DMS153 treated with DMSO at 0.1 percent for 48 hours (cell line): ENCODE measurements at regions not wholly inside any gene's neighbourhood (a gene's known extent, or its start where the extent isn't known, plus 50 kb on each side); places are given as distances from the start of the nearest gene placed in this dataset.
A peak's percentile ranks its signal among the peaks of the same experiment; 100 is the strongest.
"Not testable (repeated sequence)": the region's sequence is repeated elsewhere in the genome, so short reads cannot be mapped to it uniquely, and the experiment has no call there.

ENCODE experiments used
- DNase-seq: peaks from one replicate; lab custom pipeline; 2025; ENCODE audit not compliant: unreplicated experiment; lab: John Stamatoyannopoulos, UW

GRCh38 chr16:31581065-31581464 is 53.4 kb downstream of the AHSP start:
- not testable (repeated sequence) for DNase-seq

DNA sequence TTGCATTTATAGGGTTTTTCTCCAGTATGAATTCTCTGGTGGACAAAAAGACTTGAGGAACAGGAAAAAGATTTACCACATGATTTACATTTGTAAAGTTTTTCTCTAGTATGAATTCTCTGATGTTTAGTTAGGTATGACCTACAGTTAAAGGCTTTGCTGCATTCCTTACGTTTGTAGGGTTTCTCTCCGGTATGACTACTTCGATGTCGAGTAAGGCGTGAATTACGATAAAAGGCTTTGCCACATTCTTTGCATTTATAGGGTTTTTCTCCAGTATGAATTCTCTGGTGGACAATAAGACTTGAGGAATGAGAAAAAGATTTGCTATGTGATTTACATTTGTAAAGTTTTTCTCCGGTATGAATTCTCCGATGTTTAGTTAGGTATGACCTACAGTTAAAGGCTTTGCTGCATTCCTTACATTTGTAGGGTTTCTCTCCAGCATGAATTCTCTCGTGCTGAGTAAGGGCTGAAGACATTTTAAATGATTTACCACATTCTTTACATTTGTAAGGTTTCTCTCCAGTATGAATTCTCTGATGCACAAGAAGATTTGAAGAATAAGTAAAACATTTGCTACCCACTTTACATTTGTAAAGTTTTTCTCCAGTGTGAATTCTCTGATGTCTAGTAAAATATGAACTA is 74.2 kb downstream of the AHSP start:
- DNase-seq, result not testable (repeated sequence)

GRCh38 chr16:31618130-31618529 is 90.4 kb downstream of the AHSP start:
- no peak for DNase-seq

DNA sequence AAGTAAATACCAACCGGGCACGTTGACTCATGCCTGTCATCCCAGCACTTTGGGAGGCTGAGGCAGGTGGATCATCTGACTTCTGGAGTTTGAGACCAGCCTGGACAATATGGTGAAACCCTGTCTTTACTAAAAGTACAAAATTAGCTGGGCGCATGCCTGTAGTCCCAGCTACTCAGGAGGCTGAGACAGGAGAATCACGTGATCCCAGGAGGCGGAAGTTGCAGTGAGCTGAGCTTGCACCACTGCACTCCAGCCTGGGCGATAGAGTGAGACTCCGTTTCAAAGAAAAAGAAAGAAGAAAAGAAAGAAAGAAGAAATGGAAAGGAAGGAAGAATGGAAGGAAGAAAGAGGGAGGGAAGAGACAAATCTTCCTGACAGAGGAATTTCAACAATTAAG is 108.7 kb downstream of the AHSP start:
- no peak for DNase-seq

DNA sequence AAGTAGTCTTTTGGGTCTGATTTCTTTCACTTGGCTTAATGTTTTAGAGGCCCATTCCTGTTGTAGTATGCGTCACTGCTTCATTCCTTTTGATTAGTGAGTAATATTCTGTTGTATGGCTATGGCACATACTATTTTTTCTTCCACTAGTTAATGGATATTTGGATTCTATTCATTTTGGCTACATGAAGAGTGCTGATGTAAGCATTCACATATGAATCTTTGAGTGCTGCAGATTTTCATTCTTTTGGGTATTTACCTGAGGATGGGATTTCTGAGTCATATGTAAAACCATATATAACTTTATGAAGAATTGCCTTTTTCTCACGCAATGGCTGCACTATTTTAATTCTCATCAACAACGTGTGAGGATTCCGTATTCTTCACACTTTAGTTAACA is 113.6 kb downstream of the AHSP start:
- no peak for DNase-seq

DNA sequence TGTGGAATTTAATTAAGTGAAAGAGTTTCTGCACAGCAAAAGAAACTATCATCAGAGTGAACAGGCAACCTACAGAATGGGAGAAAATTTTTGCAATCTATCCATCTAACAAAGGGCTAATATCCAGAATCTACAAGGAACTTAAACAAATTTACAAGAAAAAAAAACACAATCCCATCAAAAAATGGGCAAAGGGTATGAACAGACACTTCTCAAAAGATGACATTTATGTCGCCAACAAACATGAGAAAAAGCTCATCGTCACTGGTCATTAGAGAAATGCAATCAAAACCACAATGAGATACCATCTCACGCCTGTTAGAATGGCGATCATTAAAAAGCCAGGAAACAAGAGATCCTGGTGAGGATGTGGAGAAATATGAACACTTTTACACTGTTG is 128.0 kb downstream of the AHSP start:
- DNase-seq, result not testable (repeated sequence)

DNA sequence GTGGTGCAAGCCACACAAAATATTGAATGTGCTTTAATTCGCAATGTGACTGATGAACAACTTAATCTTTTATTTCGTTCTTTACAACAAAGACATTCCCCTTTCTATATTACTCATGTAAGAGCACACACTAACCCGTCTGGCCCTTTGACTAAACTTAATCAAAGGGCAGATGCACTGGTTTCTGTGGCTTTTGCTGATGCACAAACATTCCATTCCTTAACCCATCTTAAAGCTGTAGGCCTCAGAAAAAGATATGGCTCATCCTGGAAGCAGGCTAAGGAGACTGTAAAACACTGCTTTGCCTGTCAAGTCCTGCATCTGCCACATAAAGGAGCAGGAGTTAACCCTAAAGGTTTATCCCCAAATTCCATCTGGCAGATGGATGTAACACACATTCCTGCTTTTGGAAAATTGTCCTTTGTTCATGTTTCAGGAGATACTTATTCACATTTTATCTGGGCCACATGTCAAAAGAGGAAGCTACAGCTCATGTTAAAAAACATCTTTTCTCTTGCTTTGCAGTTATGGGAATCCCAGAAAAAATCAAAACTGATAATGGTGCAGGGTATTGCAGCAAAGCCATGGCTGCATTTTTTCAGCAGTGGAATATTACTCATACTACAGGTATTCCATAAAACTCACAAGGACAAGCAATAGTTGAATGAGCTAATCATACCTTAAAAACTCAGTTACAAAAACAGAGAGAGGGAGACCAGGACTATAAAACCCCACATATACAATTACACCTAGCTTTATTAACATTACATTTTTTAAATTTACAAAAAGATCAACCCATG is 137.2 kb downstream of the AHSP start:
- no peak for DNase-seq

- DNase-seq, result no peak
These were observed 147.0 kb downstream of the AHSP start for GRCh38 chr16:31674686-31675085.

DNA sequence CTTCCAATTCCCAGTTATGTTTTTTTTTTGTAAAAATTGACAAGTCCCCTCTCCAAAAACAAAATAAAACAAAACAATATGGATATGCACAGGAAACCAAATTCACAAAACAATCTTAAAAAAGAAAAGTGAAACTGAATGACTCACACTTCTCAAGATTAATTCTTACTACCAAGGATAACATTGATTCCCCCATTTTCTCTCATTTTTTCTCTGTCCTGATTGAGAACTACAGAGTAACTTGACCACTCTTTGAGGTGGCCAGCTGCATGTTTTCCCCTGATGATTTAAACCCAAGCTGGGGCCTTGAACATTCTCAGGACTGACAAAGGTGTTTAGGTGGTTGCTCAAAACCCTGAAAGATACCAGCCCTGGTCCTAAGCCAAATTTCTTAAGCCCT is 149.0 kb downstream of the AHSP start:
- DNase-seq, result no peak

- no peak for DNase-seq
These were observed 151.1 kb downstream of the AHSP start for GRCh38 chr16:31678649-31679325.

DNA sequence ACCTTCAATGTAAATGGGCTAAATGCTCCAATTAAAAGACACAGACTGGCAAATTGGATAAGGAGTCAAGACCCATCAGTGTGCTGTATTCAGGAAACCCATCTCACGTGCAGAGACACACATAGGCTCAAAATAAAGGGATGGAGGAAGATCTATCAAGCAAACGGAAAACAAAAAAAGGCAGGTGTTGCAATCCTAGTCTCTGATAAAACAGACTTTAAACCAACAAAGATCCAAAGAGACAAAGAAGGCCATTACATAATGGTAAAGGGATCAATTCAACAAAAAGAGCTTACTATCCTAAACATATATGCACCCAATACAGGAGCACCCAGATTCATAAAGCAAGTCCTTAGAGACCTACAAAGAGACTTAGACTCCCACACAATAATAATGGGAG is 161.6 kb downstream of the AHSP start:
- not testable (repeated sequence) for DNase-seq

GRCh38 chr16:31692338-31692737 is 164.6 kb downstream of the AHSP start:
- not testable (repeated sequence) for DNase-seq

DNA sequence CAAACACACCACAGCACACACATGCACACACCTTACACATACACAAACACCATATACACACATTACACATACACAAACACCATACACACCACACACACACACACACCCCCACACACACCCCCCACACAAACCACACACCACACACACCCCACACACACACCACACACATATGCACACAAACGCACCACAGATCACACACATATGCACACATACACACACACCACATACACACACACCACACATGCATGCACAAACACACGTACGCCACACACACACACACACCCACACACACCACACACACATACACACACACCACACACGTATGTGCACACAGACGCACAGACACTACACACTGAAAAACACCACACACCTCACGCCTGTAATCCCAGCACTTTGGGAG is 166.0 kb downstream of the AHSP start:
- DNase-seq, result no peak

DNA sequence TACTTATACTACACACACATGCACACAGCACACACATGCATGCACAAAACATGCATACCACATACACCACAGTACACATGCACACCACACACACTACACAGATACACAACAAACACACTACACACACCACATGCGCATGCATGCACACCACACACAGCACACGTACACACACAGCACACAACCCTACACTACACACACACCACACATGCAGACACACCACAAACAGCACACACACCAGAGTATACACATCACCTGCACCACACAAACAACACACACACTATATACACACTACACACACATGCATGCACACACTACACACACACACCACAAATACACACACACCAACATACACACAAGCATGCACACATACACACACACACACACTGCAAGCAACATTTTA is 166.8 kb downstream of the AHSP start:
- DNase-seq, result no peak

GRCh38 chr16:31695667-31696066 is 168.0 kb downstream of the AHSP start:
- no peak for DNase-seq

GRCh38 chr16:31696968-31697743 is 169.5 kb downstream of the AHSP start:
- DNase-seq, result peak; percentile 64

DNA sequence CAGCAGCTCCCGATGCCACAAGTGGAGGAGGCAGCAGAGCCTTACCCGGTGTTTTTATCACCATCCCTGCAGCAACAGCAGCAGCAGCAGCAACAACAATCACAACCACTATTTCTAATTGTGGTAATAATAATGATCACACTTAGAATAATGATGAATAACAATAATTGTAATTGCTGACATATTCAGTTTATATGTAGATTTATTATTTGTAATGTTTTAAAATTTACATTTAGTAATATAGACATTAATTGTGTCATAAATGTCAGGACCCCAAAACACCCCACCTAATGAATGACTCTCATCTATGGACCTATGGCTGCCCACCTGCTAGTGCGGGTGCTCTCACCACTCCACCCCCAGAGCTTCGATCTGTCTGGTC is 170.0 kb downstream of the AHSP start:
- no peak for DNase-seq

DNA sequence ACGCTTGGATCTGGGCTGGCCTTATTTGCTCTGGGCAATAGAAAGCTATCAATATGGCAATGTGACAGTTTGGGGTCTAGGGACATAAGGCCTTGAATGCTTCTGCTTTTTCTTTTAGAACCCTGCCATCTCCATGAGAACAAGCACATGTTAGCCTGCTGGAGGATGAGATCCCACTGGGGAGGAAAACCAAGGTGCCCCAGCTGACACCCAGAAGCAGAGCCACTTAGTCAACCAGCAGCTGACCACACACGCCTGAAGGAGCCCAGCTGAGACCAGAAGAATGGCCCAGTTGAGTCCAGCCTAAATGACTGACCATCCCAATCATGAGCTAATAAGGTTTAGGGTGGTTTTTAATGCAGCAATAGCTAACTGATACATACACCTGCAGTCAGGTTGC is 171.2 kb downstream of the AHSP start:
- DNase-seq, result no peak

- no peak for DNase-seq
These were observed 171.9 kb downstream of the AHSP start for GRCh38 chr16:31699601-31700000.

GRCh38 chr16:31700200-31700529 is 172.5 kb downstream of the AHSP start:
- DNase-seq, result peak; percentile 49

DNA sequence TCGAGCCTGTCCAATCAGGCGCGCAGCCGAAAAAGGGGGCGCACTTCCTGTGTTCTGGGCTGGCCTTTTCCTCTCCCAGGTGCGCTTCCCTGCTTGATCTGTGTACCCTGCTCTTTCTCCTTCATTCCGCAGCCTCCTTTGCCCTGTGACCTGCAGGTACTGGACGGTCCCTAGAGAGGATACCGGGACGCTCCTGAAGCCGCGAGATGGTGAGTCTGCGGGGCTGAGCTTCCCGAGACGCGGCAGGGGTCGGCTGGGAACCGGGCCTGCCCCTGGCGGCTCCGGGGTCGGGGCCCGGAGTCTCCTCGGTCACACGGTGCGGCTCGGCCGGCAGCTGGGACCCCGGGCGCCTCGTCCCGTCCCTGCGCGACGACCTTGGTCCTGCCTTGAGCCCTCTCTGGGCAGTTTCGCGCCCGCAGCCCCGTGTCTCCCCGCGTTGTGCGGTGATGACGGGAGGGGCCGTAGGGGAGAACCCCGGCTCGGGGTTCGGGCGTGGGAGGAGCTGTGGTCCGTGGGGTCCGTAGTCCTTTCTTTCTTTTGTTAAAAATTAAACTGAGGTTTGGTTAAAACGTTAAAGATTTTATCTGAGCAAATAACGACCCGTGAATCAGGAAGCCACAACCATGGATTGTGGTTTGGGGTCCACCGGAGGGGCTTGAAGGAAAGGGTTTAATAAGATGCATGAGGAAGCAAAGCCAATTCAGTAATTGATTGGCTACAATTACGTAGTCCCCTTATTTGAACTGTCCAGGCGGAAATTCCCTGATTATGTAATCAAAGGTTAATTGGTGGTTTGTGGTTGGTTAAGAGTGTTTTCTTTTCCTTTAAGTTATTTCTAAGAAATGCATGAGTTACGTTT is 172.8 kb upstream of the ZNF267 start:
- DNase-seq, result no peak
